Mucosa of descending colon (tissue), 3 donors: ENCODE measurements at regions not wholly inside any gene's neighbourhood (a gene's known extent, or its start where the extent isn't known, plus 50 kb on each side); places are given as distances from the start of the nearest gene placed in this dataset.

Experiments
- ATAC-seq: fragments of 200-7000 bp; cut with Tn5 transposase; one replicate; pipeline ENCODE4 v1.9.1; 2020; ENCODE audit warnings: mild to moderate bottlenecking, moderate library complexity
- DNase-seq, 3 donors: peaks; one replicate each; pipeline ENCODE4 v3.0.0-alpha.2; 2020
- H3K36me3 ChIP-seq: fragments of 200-600 bp; one replicate; pipeline ENCODE4 v1.8.0; 2021; ENCODE audit warnings: low read depth, mild to moderate bottlenecking
- H3K4me1 ChIP-seq: fragments of 200-600 bp; one replicate; pipeline ENCODE4 v1.8.0; 2021; ENCODE audit warnings: low read depth, mild to moderate bottlenecking
- H3K4me3 ChIP-seq: fragments of 200-600 bp; one replicate; pipeline ENCODE4 v1.8.0; 2021; ENCODE audit warnings: mild to moderate bottlenecking
- H3K9me3 ChIP-seq: fragments of 200-600 bp; one replicate; pipeline ENCODE4 v1.8.0; 2021; ENCODE audit warnings: mild to moderate bottlenecking
- CTCF ChIP-seq: fragments of 200-600 bp; IDR thresholded peaks from one replicate; pipeline ENCODE4 v1.8.0; 2022; ENCODE audit warnings: antibody characterized with exemption, mild to moderate bottlenecking
- intact Hi-C, 2 donors: fragments of 100-400 bp; cut with DNase I in 1 of 2; cut with micrococcal nuclease in 1 of 2; formaldehyde crosslinking; loops; one replicate each; pipeline versions ENCODE4 v1.11.0 to v1.11.1; 2022; cut with DNase I, micrococcal nuclease
- donor health status: DM: no; HTN: no; CAD: no; lungs with moderate emphysema.
- donor health status: DM: no; HTN: no; CAD: no.
- donor health status: DM: no; HTN: yes; CAD: no.

GRCh38 chr20:4574356-4574690, 111.9 kb upstream of the PRNP start:
- no peak overlapping the region for H3K4me3 ChIP-seq
- H3K9me3 ChIP-seq, result no peaks in the 10 kb centered on the region
- DNase-seq (no peak), ATAC-seq (no peak)
- intact Hi-C loops, result no loop called here
- H3K4me1 ChIP-seq, result no peaks in the 10 kb centered on the region
- H3K36me3 ChIP-seq, result no peaks in the 10 kb centered on the region
- no peak for TF ChIP-seq CTCF

DNA sequence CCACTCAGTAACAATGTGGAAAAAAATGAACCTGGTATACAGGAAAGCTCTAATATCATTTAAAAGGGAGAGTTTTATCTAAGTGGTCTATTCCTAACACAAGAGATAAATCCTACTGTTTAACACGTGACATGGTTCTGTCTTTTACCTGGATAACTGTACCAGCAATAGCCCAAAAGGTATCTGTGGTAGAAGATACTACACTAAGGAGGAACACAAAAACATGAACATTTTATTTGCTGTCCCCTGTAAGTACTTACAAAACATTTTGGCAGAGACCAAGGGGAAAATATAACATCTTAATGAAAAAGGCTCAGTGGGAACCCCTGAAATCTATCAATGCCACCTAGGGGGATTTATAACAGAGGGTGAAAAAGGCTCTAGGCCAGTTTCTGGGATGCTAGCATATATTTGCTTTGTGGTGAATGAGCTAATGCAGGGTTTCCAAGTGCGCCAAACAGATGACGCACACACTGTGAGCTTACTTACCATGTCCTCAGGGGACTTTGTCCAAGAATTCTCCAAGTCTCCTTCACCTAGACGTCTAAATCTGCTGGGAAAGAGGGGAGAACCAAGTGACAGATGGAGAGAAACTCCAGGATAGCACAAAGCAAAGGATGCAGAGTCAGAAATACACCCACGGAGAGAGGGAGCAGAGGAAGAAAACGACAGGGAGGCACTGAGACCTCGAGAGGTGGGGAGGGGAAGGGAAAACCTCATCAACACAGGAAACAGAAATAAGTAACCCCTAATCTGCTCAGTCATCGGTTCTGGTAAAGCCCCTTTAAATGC, 112.5 kb upstream of the PRNP start:
- intact Hi-C loops, result no loop called here
- Histone ChIP-seq H3K9me3 (no peaks in the 10 kb centered on the region), H3K4me1 (no peaks in the 10 kb centered on the region), H3K4me3 (no peak overlapping the region), H3K36me3 (no peaks in the 10 kb centered on the region)
- ATAC-seq, result no peak
- DNase-seq, result no peak
- TF ChIP-seq CTCF, result no peak

DNA sequence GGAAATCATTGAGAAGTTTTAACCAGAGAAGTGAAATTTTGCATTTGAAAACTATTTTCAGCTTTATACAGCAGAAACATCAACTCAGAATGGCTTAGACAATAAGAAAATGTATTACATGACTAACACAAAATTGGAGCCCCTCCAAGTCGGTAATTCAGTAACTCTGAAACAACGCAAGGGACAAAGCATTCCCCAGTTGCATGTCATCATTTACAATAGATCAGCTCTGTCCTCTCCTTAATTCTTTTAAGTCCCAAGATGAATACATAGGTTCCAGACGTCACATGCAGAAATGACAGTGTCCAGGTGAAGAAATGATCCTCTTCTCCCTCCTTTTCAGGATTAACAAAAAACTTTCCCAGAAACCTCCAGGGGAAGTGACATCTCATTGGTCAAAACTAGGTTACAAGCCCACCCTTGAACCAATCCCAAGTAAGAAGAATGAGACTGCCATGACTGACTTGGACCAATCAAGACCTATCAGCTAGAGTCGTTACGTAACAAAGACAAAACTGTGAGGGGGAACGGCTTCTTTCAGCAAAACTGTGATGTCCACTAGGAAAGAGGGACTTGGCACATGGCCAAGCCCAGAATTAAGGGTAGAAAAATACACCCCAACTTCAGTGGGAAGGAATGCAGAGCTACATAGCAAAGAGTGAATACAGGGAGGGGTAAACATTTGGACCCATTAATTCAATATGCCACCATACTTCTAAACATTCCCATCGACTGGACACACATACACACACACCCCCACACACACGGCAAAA, 114.3 kb upstream of the PRNP start:
- H3K9me3 ChIP-seq, result no peaks in the 10 kb centered on the region
- TF ChIP-seq CTCF, result no peak
- H3K4me1 ChIP-seq, result no peaks in the 10 kb centered on the region
- no peak for ATAC-seq
- no peak for DNase-seq
- no peaks in the 10 kb centered on the region for H3K36me3 ChIP-seq
- intact Hi-C loops, result no loop called here
- no peak overlapping the region for H3K4me3 ChIP-seq

DNA sequence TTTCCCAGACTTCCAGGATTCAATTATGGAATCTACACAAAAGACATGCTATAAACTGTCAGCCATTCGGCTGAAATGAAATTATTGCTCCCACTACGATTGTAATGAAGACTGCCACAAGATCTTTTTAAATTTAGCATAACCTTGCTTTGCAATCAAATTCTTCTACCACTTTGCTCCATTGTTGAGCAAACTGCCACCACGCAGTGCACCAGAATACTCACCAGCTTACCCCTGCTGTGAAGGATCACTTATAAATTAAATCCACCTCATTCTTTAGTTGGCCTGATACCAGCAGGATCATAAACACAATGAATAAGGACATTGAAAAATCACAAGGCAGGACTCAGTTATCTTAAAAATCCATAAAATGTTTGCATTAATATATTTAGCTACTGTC, 116.4 kb upstream of the PRNP start:
- no peak for TF ChIP-seq CTCF
- no peak overlapping the region for H3K4me3 ChIP-seq
- ATAC-seq (no peak), DNase-seq (no peak)
- no peaks in the 10 kb centered on the region for H3K9me3 ChIP-seq
- no peaks in the 10 kb centered on the region for H3K4me1 ChIP-seq
- no peaks in the 10 kb centered on the region for H3K36me3 ChIP-seq
- intact Hi-C loops, result no loop called here

DNA sequence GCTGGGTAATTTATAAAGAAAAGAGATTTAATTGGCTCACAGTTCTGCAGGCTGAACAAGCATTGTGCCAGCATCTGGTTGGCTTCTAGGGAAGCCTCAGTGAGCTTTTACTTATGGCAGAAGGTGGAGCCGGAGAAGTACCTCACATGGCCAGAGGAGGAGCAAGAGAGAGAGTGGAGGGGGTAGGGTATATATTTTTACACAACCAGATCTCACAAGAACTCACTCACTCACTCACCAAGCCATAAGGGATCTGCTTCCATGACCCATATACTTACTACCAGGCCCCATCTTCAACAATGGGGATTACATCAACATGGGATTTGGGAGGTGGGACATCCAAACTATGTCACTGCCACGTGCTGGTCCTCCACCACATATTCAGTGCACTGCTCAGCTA, 117.2 kb upstream of the PRNP start:
- Histone ChIP-seq H3K36me3 (no peaks in the 10 kb centered on the region), H3K9me3 (no peaks in the 10 kb centered on the region)

More for the DNA sequence above, 117.2 kb upstream of the PRNP start:
- Histone ChIP-seq H3K4me1 (no peaks in the 10 kb centered on the region), H3K4me3 (no peak overlapping the region)
- no peak for ATAC-seq
- TF ChIP-seq CTCF, result no peak
- no peak for DNase-seq
- intact Hi-C loops, result no loop called here
